Activated CD4-positive, alpha-beta memory T cell treated with anti-CD3 and anti-CD28 coated beads, Interleukin-2, amount 10 ng/mL, durations not matched to agents 7 days and 5 days (primary cell): ENCODE measurements at regions not wholly inside any gene's neighbourhood (a gene's known extent, or its start where the extent isn't known, plus 50 kb on each side); places are given as distances from the start of the nearest gene placed in this dataset.
A peak's percentile ranks its signal among the peaks of the same experiment; 100 is the strongest.

Experiments
- CTCF ChIA-PET: fragments of 350-600 bp; sonication (Branson Sonifier 250); formaldehyde crosslinking; loops from one replicate; lab custom pipeline; 2021; ENCODE audit warnings: antibody characterized with exemption, inconsistent platforms; lab: Charles Lee
- POLR2A ChIA-PET: fragments of 350-600 bp; sonication (Branson Sonifier 250); formaldehyde crosslinking; loops from one replicate; lab custom pipeline; 2021; ENCODE audit warnings: antibody characterized with exemption; lab: Charles Lee
- DNase-seq: peaks from one replicate; pipeline ENCODE4 v3.0.0-alpha.2; 2020
- H3K27ac Mint-ChIP-seq: one replicate; pipeline ENCODE4 v1.8.0; 2021; ENCODE audit warnings: mild to moderate bottlenecking, mixed read lengths
- H3K27me3 Mint-ChIP-seq: one replicate; pipeline ENCODE4 v1.8.0; 2021; ENCODE audit warnings: mixed read lengths
- H3K36me3 Mint-ChIP-seq: one replicate; pipeline ENCODE4 v1.8.0; 2021; ENCODE audit warnings: low read depth, mixed read lengths
- H3K4me1 Mint-ChIP-seq: one replicate; pipeline ENCODE4 v1.8.0; 2021; ENCODE audit warnings: mixed read lengths
- H3K4me3 Mint-ChIP-seq: one replicate; pipeline ENCODE4 v1.8.0; 2021; ENCODE audit warnings: mild to moderate bottlenecking, mixed read lengths
- H3K9me3 Mint-ChIP-seq: one replicate; pipeline ENCODE4 v1.8.0; 2021; ENCODE audit warnings: mixed read lengths

GRCh38 chrX:14220386-14220944 lies 190.8 kb upstream of the GEMIN8 start:
- Mint-ChIP-seq H3K9me3 (no peaks in the 10 kb centered on the region), H3K36me3 (no peaks in the 10 kb centered on the region), H3K27ac (no peak overlapping the region), H3K4me3 (no peak overlapping the region), H3K27me3 (no peaks in the 10 kb centered on the region), H3K4me1 (no peaks in the 10 kb centered on the region)
- CTCF ChIA-PET = no interaction called here
- POLR2A ChIA-PET = no interaction called here
- DNase-seq = no peak

GRCh38 chrX:14209034-14209433 lies 179.3 kb upstream of the GEMIN8 start:
- Mint-ChIP-seq H3K27ac (no peak overlapping the region), H3K9me3 (no peaks in the 10 kb centered on the region), H3K27me3 (no peaks in the 10 kb centered on the region), H3K36me3 (no peaks in the 10 kb centered on the region), H3K4me3 (no peak overlapping the region), H3K4me1 (no peaks in the 10 kb centered on the region)
- POLR2A ChIA-PET = no interaction called here
- CTCF ChIA-PET = no interaction called here
- DNase-seq = no peak

GRCh38 chrX:14194711-14195110 lies 165.0 kb upstream of the GEMIN8 start:
- H3K27ac Mint-ChIP-seq = no peak overlapping the region
- DNase-seq = no peak
- H3K27me3 Mint-ChIP-seq = no peaks in the 10 kb centered on the region
- CTCF ChIA-PET = no interaction called here
- H3K36me3 Mint-ChIP-seq = no peaks in the 10 kb centered on the region
- no peaks in the 10 kb centered on the region for H3K9me3 Mint-ChIP-seq
- POLR2A ChIA-PET = no interaction called here
- H3K4me1 Mint-ChIP-seq = no peaks in the 10 kb centered on the region
- no peak overlapping the region for H3K4me3 Mint-ChIP-seq

- POLR2A ChIA-PET = no interaction called here
- no peak for DNase-seq
- CTCF ChIA-PET = no interaction called here
- no peaks in the 10 kb centered on the region for H3K9me3 Mint-ChIP-seq
- H3K4me3 Mint-ChIP-seq = no peak overlapping the region
- H3K4me1 Mint-ChIP-seq = no peaks in the 10 kb centered on the region
- H3K27me3 Mint-ChIP-seq = no peaks in the 10 kb centered on the region
- H3K27ac Mint-ChIP-seq = no peak overlapping the region
- no peaks in the 10 kb centered on the region for H3K36me3 Mint-ChIP-seq
Observed at GRCh38 chrX:14193547-14193946, 163.9 kb upstream of the GEMIN8 start.

- CTCF ChIA-PET = no interaction called here
- Mint-ChIP-seq H3K27ac (no peak overlapping the region), H3K4me3 (no peak overlapping the region), H3K27me3 (no peaks in the 10 kb centered on the region), H3K9me3 (no peaks in the 10 kb centered on the region), H3K36me3 (no peaks in the 10 kb centered on the region), H3K4me1 (no peaks in the 10 kb centered on the region)
- no peak for DNase-seq
- POLR2A ChIA-PET = no interaction called here
Observed at GRCh38 chrX:14173873-14174272, 144.2 kb upstream of the GEMIN8 start.

- ChIA-PET POLR2A (no interaction called here), CTCF (no interaction called here)
- DNase-seq = no peak
- Mint-ChIP-seq H3K27ac (no peak overlapping the region), H3K36me3 (no peaks in the 10 kb centered on the region), H3K4me3 (no peak overlapping the region), H3K27me3 (no peaks in the 10 kb centered on the region), H3K4me1 (no peaks in the 10 kb centered on the region), H3K9me3 (no peaks in the 10 kb centered on the region)
Observed at GRCh38 chrX:14164828-14165227, 135.1 kb upstream of the GEMIN8 start.

GRCh38 chrX:14125462-14125861 lies 95.8 kb upstream of the GEMIN8 start:
- ChIA-PET CTCF (no interaction called here), POLR2A (no interaction called here)
- Mint-ChIP-seq H3K36me3 (no peaks in the 10 kb centered on the region), H3K4me3 (no peak overlapping the region), H3K9me3 (no peaks in the 10 kb centered on the region), H3K27me3 (no peaks in the 10 kb centered on the region), H3K27ac (no peak overlapping the region), H3K4me1 (no peaks in the 10 kb centered on the region)
- DNase-seq = no peak

GRCh38 chrX:14124562-14124961 lies 94.9 kb upstream of the GEMIN8 start:
- CTCF ChIA-PET = no interaction called here
- no peak for DNase-seq
- H3K4me3 Mint-ChIP-seq = no peak overlapping the region
- no peaks in the 10 kb centered on the region for H3K4me1 Mint-ChIP-seq
- H3K27ac Mint-ChIP-seq = no peak overlapping the region
- H3K9me3 Mint-ChIP-seq = no peaks in the 10 kb centered on the region
- POLR2A ChIA-PET = no interaction called here
- no peaks in the 10 kb centered on the region for H3K27me3 Mint-ChIP-seq
- no peaks in the 10 kb centered on the region for H3K36me3 Mint-ChIP-seq

GRCh38 chrX:14095702-14096101 lies 66.0 kb upstream of the GEMIN8 start:
- H3K9me3 Mint-ChIP-seq = no peaks in the 10 kb centered on the region
- H3K4me3 Mint-ChIP-seq = no peak overlapping the region
- no peaks in the 10 kb centered on the region for H3K36me3 Mint-ChIP-seq
- peaks cover 3% of the 10 kb centered on the region for H3K27me3 Mint-ChIP-seq
- POLR2A ChIA-PET = no interaction called here
- peak; percentile 42 for DNase-seq
- H3K4me1 Mint-ChIP-seq = no peaks in the 10 kb centered on the region
- no peak overlapping the region for H3K27ac Mint-ChIP-seq
- CTCF ChIA-PET = no interaction called here

- Mint-ChIP-seq H3K36me3 (no peaks in the 10 kb centered on the region), H3K4me1 (no peaks in the 10 kb centered on the region), H3K27ac (no peak overlapping the region), H3K9me3 (no peaks in the 10 kb centered on the region), H3K4me3 (no peak overlapping the region), H3K27me3 (peaks cover 3% of the 10 kb centered on the region)
- no peak for DNase-seq
- CTCF ChIA-PET = no interaction called here
- POLR2A ChIA-PET = no interaction called here
Observed at GRCh38 chrX:14094191-14094590, 64.5 kb upstream of the GEMIN8 start.

- ChIA-PET CTCF (no interaction called here), POLR2A (no interaction called here)
- peaks cover 4% of the 10 kb centered on the region for H3K27me3 Mint-ChIP-seq
- no peak overlapping the region for H3K4me3 Mint-ChIP-seq
- no peaks in the 10 kb centered on the region for H3K36me3 Mint-ChIP-seq
- no peaks in the 10 kb centered on the region for H3K9me3 Mint-ChIP-seq
- no peak for DNase-seq
- H3K27ac Mint-ChIP-seq = no peak overlapping the region
- H3K4me1 Mint-ChIP-seq = no peaks in the 10 kb centered on the region
Observed at GRCh38 chrX:14084466-14084865, 54.8 kb upstream of the GEMIN8 start.

- no peaks in the 10 kb centered on the region for H3K36me3 Mint-ChIP-seq
- H3K4me3 Mint-ChIP-seq = no peak overlapping the region
Observed at GRCh38 chrX:14083783-14084182, 54.1 kb upstream of the GEMIN8 start.

GRCh38 chrX:14079891-14080430 lies 50.3 kb upstream of the GEMIN8 start:
- ChIA-PET POLR2A (no interaction called here), CTCF (no interaction called here)
- Mint-ChIP-seq H3K27me3 (no peaks in the 10 kb centered on the region), H3K27ac (no peak overlapping the region), H3K4me3 (no peak overlapping the region), H3K4me1 (no peaks in the 10 kb centered on the region), H3K9me3 (no peaks in the 10 kb centered on the region), H3K36me3 (no peaks in the 10 kb centered on the region)
- DNase-seq = no peak

More at GRCh38 chrX:14083783-14084182, 54.1 kb upstream of the GEMIN8 start:
- POLR2A ChIA-PET = no interaction called here
- peaks cover 4% of the 10 kb centered on the region for H3K27me3 Mint-ChIP-seq
- CTCF ChIA-PET = no interaction called here
- H3K27ac Mint-ChIP-seq = no peak overlapping the region
- H3K9me3 Mint-ChIP-seq = no peaks in the 10 kb centered on the region
- no peak for DNase-seq
- no peaks in the 10 kb centered on the region for H3K4me1 Mint-ChIP-seq
